Fibroblast of the aortic adventitia (primary cell): ENCODE measurements at regions not wholly inside any gene's neighbourhood (a gene's known extent, or its start where the extent isn't known, plus 50 kb on each side); places are given as distances from the start of the nearest gene placed in this dataset.

ENCODE experiments used
- DNase-seq: peaks from one replicate; pipeline ENCODE4 v3.0.0-alpha.2; 2010; ENCODE audit warnings: low read depth
- H3K4me3 ChIP-seq: 2 replicates; pipeline ENCODE4 v1.5.1; 2011; ENCODE audit warnings: low read depth, mild to moderate bottlenecking, control low read depth, low read length, moderate library complexity
- CTCF ChIP-seq: IDR thresholded peaks from 2 replicates; pipeline ENCODE4 v1.5.1; 2011; ENCODE audit warnings: mild to moderate bottlenecking, low read length, control low read depth, inconsistent platforms; ENCODE audit not compliant: insufficient read depth

- no peak for TF ChIP-seq CTCF
Measured at GRCh38 chr5:82346399-82347165, 68.4 kb upstream of the RPS23 start.

GRCh38 chr5:82345108-82345507 lies 67.0 kb upstream of the RPS23 start:
- no peak overlapping the region for H3K4me3 ChIP-seq
- no peak for TF ChIP-seq CTCF

More at GRCh38 chr5:82346399-82347165, 68.4 kb upstream of the RPS23 start:
- no peak overlapping the region for H3K4me3 ChIP-seq
- no peak for DNase-seq

GRCh38 chr5:82341325-82341724 lies 63.2 kb upstream of the RPS23 start:
- no peak for DNase-seq
- TF ChIP-seq CTCF, result no peak
- no peak overlapping the region for H3K4me3 ChIP-seq

More at GRCh38 chr5:82345108-82345507, 67.0 kb upstream of the RPS23 start:
- no peak for DNase-seq

GRCh38 chr5:82340799-82341198 lies 62.6 kb upstream of the RPS23 start:
- no peak for DNase-seq
- TF ChIP-seq CTCF, result no peak
- H3K4me3 ChIP-seq, result no peak overlapping the region

GRCh38 chr5:82339792-82340191 lies 61.6 kb upstream of the RPS23 start:
- TF ChIP-seq CTCF, result no peak
- DNase-seq, result peak; percentile 61

GRCh38 chr5:82338771-82339373 lies 60.7 kb upstream of the RPS23 start:
- H3K4me3 ChIP-seq, result no peak overlapping the region
- no peak for TF ChIP-seq CTCF
- no peak for DNase-seq

More at GRCh38 chr5:82339792-82340191, 61.6 kb upstream of the RPS23 start:
- no peak overlapping the region for H3K4me3 ChIP-seq
